Spinal cord (tissue), 9 donors: ENCODE measurements at regions not wholly inside any gene's neighbourhood (a gene's known extent, or its start where the extent isn't known, plus 50 kb on each side); places are given as distances from the start of the nearest gene placed in this dataset.
"Not testable (repeated sequence)": the region's sequence is repeated elsewhere in the genome, so short reads cannot be mapped to it uniquely, and the experiment has no call there.

ENCODE experiments used
- DNase-seq, 6 donors: peaks; one replicate each; pipeline versions ENCODE4 v3.0.0 to v3.0.0-alpha.2; 2013 to 2015; ENCODE audit warnings: low spot score in 6 of 6, low read depth in 4 of 6
- H3K27ac ChIP-seq: one replicate; pipeline ENCODE4 v1.5.1; 2013; ENCODE audit warnings: low read depth, low read length, control low read depth
- H3K27me3 ChIP-seq: one replicate; pipeline ENCODE4 v1.6.1; 2013; ENCODE audit warnings: low read length; ENCODE audit not compliant: control insufficient read depth, insufficient read depth
- H3K36me3 ChIP-seq: one replicate; pipeline ENCODE4 v1.6.1; 2013; ENCODE audit warnings: low read length; ENCODE audit not compliant: control insufficient read depth, insufficient read depth
- H3K4me1 ChIP-seq: one replicate; pipeline ENCODE4 v1.6.1; 2013; ENCODE audit warnings: low read length; ENCODE audit not compliant: control insufficient read depth, insufficient read depth
- H3K4me3 ChIP-seq: one replicate; pipeline ENCODE4 v1.5.1; 2013; ENCODE audit warnings: low read depth, low read length, control low read depth
- H3K9me3 ChIP-seq: one replicate; pipeline ENCODE4 v1.6.1; 2013; ENCODE audit warnings: low read length; ENCODE audit not compliant: control insufficient read depth, insufficient read depth
- WGBS: methylation state at CpG from one replicate; pipeline ENCODE4 v1.1.5; 2013; ENCODE audit warnings: missing lambda C conversion rate; ENCODE audit not compliant: insufficient coverage; 5-methylcytosine and 5-hydroxymethylcytosine counted together
- donor health status: healthy.

DNA sequence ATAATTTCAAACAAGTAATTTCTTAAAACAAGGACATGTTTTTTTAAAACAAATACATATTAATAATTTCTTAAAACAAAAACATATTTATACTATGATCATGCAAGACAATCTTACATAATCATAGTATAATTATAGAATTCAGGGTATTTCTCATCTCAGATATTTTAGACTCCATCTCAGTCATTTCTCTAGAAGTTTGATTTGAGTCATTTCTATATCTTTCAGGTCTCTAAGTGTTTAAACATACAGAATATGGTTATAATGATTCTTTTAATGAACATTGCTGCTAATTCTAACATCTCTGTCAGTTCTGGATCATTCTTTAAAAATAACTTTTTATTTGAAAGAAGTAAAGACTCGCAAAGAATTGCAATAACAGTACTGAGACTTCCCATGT is 154.2 kb upstream of the KYNU start:
- peaks cover 1% of the 10 kb centered on the region for H3K9me3 ChIP-seq
- WGBS, result no CpG with 5 or more reads among the region's 1 CpG
- no peak for DNase-seq
- no peak overlapping the region for H3K4me3 ChIP-seq
- no peaks in the 10 kb centered on the region for H3K36me3 ChIP-seq
- H3K4me1 ChIP-seq, result no peaks in the 10 kb centered on the region
- H3K27ac ChIP-seq, result no peak overlapping the region
- no peaks in the 10 kb centered on the region for H3K27me3 ChIP-seq

GRCh38 chr2:142722569-142722968 is 154.9 kb upstream of the KYNU start:
- Histone ChIP-seq H3K4me1 (no peaks in the 10 kb centered on the region), H3K36me3 (no peaks in the 10 kb centered on the region), H3K27ac (no peak overlapping the region), H3K27me3 (no peaks in the 10 kb centered on the region), H3K4me3 (no peak overlapping the region), H3K9me3 (no peaks in the 10 kb centered on the region)
- DNase-seq, result no peak

DNA sequence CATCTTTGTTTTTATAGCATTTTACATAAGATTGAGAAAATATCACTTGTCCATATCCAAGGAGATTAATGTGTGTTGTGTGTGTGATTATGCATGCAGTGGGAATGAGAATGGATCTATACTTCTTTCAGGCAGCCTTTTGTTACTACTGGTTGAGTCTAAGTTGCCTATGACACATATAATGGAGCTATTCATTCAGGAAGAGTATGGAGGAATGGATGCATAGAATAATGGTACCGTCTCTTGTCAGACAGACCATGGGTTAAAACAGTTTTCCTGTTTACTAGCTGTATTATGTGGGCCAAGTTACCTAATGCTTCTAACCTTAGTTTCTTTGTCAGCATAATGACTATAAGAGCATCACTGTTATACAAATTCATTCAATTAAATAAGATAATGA is 155.4 kb upstream of the KYNU start:
- Histone ChIP-seq H3K27me3 (no peaks in the 10 kb centered on the region), H3K36me3 (no peaks in the 10 kb centered on the region), H3K4me1 (no peaks in the 10 kb centered on the region), H3K9me3 (no peaks in the 10 kb centered on the region), H3K4me3 (no peak overlapping the region), H3K27ac (no peak overlapping the region)
- no peak for DNase-seq
- WGBS, result no CpG with 5 or more reads among the region's 1 CpG

- Histone ChIP-seq H3K4me1 (no peaks in the 10 kb centered on the region), H3K4me3 (no peak overlapping the region), H3K27me3 (no peaks in the 10 kb centered on the region), H3K27ac (no peak overlapping the region), H3K36me3 (no peaks in the 10 kb centered on the region), H3K9me3 (no peaks in the 10 kb centered on the region)
- DNase-seq, result no peak
- WGBS, result no CpG with 5 or more reads among the region's 2 CpGs
Observed at GRCh38 chr2:142721015-142721414, 156.4 kb upstream of the KYNU start.

DNA sequence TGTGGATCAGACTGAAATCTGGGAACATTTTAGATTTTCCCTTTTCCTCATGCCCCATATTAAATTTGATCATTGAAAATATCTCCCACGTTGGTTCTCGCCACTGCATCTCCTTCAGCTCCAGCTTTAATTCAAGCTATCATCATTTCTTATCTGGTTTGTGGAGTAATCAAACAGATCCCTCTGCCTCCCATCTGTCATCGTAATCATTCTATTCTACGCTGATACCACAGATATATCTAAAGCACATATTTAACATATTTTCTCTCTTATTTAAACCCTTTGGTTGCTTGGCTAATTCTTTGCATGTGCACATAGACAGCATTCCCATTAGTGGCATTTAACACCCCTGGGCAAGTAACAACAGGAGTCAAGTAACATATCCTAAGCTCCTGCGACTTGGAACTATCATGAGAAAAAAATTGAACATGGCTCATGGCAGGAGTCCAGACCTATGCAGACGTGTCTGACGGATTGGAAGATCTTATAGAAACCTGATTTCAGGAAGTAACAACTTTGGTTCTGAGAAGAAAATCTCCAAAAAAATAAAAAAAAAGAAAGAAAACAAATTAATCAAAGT is 158.8 kb upstream of the KYNU start:
- H3K36me3 ChIP-seq, result no peaks in the 10 kb centered on the region
- no peak overlapping the region for H3K27ac ChIP-seq
- no peaks in the 10 kb centered on the region for H3K27me3 ChIP-seq
- no peak overlapping the region for H3K4me3 ChIP-seq
- H3K4me1 ChIP-seq, result no peaks in the 10 kb centered on the region
- H3K9me3 ChIP-seq, result no peaks in the 10 kb centered on the region
- peak in 1 of 6 donors; percentile 30 for DNase-seq
- 90% methylated on average over 5 of the region's 7 CpGs for WGBS

DNA sequence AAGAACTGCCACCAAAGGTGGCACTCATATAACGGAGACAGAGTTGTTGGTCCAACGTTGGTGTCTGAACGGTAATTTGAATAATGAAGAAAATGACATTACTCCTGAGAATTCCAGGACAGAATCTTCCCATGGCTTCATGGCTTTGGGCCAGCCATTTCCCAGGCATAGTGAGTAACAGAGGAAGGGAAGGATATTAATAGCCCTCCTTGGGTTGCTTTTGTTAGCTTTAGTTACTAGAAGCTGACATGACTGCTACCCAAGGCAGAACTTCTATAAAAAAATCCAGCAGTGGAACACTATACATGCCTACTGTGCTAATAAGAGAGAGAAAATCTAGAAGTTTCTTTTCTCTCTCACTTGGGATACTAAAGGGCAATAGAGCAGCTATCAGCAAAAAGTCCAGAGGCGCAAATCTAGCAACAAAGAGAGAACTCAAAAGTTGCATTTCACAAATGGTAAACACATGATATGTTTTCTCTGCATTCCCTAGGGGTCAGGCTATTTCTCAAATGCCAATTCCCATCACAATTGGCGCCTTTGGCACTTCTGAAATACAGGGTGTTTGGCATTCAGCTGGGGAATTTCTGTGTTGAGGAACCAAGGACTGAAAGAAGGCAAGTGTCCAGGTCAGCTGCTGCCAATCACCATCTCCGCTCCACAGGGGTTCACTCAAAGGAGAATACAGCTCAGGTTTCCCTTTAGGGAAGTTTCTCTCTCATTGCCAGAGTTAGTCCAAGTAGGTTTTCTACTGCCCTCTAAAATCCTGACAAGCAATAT is 160.8 kb upstream of the KYNU start:
- H3K4me3 ChIP-seq, result no peak overlapping the region

GRCh38 chr2:142714600-142714999 is 162.9 kb upstream of the KYNU start:
- no peaks in the 10 kb centered on the region for H3K36me3 ChIP-seq
- H3K27ac ChIP-seq, result no peak overlapping the region
- H3K9me3 ChIP-seq, result no peaks in the 10 kb centered on the region
- WGBS, result no CpG with 5 or more reads among the region's 2 CpGs
- no peak for DNase-seq
- no peak overlapping the region for H3K4me3 ChIP-seq
- H3K4me1 ChIP-seq, result no peaks in the 10 kb centered on the region
- no peaks in the 10 kb centered on the region for H3K27me3 ChIP-seq

More for the DNA sequence above, 160.8 kb upstream of the KYNU start:
- Histone ChIP-seq H3K36me3 (no peaks in the 10 kb centered on the region), H3K27me3 (no peaks in the 10 kb centered on the region), H3K4me1 (no peaks in the 10 kb centered on the region), H3K9me3 (no peaks in the 10 kb centered on the region), H3K27ac (no peak overlapping the region)
- WGBS, result 48% methylated on average over 4 of the region's 6 CpGs
- DNase-seq, result peak in 2 of 6 donors; percentile 20 to 65

- WGBS, result 43% methylated on average over 1 of the region's 1 CpG
- no peaks in the 10 kb centered on the region for H3K27me3 ChIP-seq
- no peak overlapping the region for H3K27ac ChIP-seq
- no peaks in the 10 kb centered on the region for H3K4me1 ChIP-seq
- no peaks in the 10 kb centered on the region for H3K9me3 ChIP-seq
- H3K4me3 ChIP-seq, result no peak overlapping the region
- no peak for DNase-seq
- H3K36me3 ChIP-seq, result no peaks in the 10 kb centered on the region
Observed at GRCh38 chr2:142710336-142710735, 167.1 kb upstream of the KYNU start.

DNA sequence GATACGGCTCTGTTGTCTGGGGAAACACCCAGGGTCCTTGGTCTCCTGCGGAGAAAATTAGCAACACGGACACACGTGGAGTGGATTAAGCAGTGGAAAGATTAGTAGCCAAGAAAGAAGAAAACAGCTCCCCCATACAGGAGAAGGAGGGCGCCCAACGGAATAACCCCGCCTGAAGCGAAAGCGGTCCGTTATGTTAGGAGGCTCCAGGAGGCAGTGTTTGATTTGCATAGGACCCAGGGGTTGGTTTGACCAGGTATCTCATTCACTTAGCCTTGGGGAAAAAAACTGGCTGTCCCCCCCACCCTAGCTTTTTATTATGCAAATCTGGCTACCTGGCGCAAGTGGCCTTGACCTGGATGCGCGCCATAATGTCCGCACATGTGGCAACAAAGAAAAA is 170.1 kb upstream of the KYNU start:
- Histone ChIP-seq H3K36me3 (no peaks in the 10 kb centered on the region), H3K9me3 (no peaks in the 10 kb centered on the region), H3K4me3 (no peak overlapping the region), H3K27me3 (no peaks in the 10 kb centered on the region), H3K27ac (no peak overlapping the region), H3K4me1 (no peaks in the 10 kb centered on the region)
- no peak for DNase-seq
- WGBS, result 96% methylated on average over 7 of the region's 14 CpGs

DNA sequence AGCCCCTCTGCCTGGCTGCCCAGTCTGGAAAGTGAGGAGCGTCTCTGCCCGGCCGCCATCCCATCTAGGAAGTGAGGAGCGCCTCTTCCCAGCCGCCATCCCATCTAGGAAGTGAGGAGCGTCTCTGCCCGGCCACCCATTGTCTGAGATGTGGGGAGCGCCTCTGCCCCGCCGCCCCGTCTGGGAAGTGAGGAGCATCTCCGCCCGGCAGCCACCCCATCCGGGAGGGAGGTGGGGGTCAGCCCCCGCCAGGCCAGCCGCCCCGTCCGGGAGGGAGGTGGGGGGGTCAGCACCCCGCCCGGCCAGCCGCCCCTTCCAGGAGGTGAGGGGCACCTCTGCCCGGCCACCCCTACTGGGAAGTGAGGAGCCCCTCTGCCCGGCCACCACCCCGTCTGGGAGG is 175.1 kb upstream of the KYNU start:
- not testable (repeated sequence) for H3K36me3 ChIP-seq, H3K4me3 ChIP-seq, DNase-seq, H3K27ac ChIP-seq, H3K9me3 ChIP-seq, H3K4me1 ChIP-seq, H3K27me3 ChIP-seq
- 98% methylated on average over 10 of the region's 24 CpGs for WGBS
